ENCODE measurements at regions not wholly inside any gene's neighbourhood (a gene's known extent, or its start where the extent isn't known, plus 50 kb on each side); places are given as distances from the start of the nearest gene placed in this dataset.

DNA sequence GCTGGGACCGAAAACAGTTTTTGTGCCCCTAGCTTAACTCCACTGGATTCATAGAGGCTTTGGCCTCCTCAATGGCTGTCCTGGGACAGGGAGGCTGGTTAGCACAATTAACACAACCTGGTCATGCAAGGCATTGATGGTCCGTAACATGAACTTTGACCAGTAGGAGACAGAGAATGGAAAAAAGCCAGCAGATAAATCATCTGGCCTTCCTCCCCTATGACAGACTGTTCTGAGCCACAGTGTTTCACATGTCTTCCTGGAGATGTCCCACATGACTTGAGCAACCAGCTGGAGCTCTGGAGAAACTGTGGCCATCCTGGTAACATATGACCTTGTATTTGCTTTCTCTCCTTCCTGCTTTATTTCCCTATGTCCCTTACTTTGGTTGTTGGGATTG is 244.2 kb downstream of the UQCRFS1 start:
- H3K27me3 ChIP-seq (ENCODE audit: control insufficient read depth in 1 of 2, insufficient read depth in 2 of 2, low read length in 2 of 2), result no peaks in the 10 kb centered on the region
- H3K9me3 ChIP-seq (ENCODE audit: low read length), result no peaks in the 10 kb centered on the region
- H3K4me3 ChIP-seq (ENCODE audit: low read depth in 1 of 2, low read length in 2 of 2), result no peak overlapping the region
- no peak overlapping the region for H3K27ac ChIP-seq (ENCODE audit: low read depth, low read length)
- H3K36me3 ChIP-seq (ENCODE audit: insufficient read depth, low read length), result no peaks in the 10 kb centered on the region
- no peaks in the 10 kb centered on the region for H3K4me1 ChIP-seq (ENCODE audit: insufficient read depth, low read length)
- H3K9ac ChIP-seq (ENCODE audit: low read length), result no peak overlapping the region

- no peaks in the 10 kb centered on the region for H3K9me3 ChIP-seq (ENCODE audit: low read length)
- H3K27me3 ChIP-seq (ENCODE audit: control insufficient read depth in 1 of 2, insufficient read depth in 2 of 2, low read length in 2 of 2), result no peaks in the 10 kb centered on the region
- H3K4me3 ChIP-seq (ENCODE audit: low read depth in 1 of 2, low read length in 2 of 2), result no peak overlapping the region
- H3K27ac ChIP-seq (ENCODE audit: low read depth, low read length), result no peak overlapping the region
- H3K36me3 ChIP-seq (ENCODE audit: insufficient read depth, low read length), result no peaks in the 10 kb centered on the region
- H3K4me1 ChIP-seq (ENCODE audit: insufficient read depth, low read length), result no peaks in the 10 kb centered on the region
- no peak overlapping the region for H3K9ac ChIP-seq (ENCODE audit: low read length)
These were observed 246.1 kb downstream of the UQCRFS1 start for GRCh38 chr19:28966737-28967399.

GRCh38 chr19:28964500-28964899 is 248.5 kb downstream of the UQCRFS1 start:
- no peaks in the 10 kb centered on the region for H3K27me3 ChIP-seq (ENCODE audit: control insufficient read depth in 1 of 2, insufficient read depth in 2 of 2, low read length in 2 of 2)
- H3K4me1 ChIP-seq (ENCODE audit: insufficient read depth, low read length), result no peaks in the 10 kb centered on the region
- H3K27ac ChIP-seq (ENCODE audit: low read depth, low read length), result no peak overlapping the region
- H3K9ac ChIP-seq (ENCODE audit: low read length), result no peak overlapping the region
- H3K4me3 ChIP-seq (ENCODE audit: low read depth in 1 of 2, low read length in 2 of 2), result no peak overlapping the region
- no peaks in the 10 kb centered on the region for H3K36me3 ChIP-seq (ENCODE audit: insufficient read depth, low read length)
- no peaks in the 10 kb centered on the region for H3K9me3 ChIP-seq (ENCODE audit: low read length)

DNA sequence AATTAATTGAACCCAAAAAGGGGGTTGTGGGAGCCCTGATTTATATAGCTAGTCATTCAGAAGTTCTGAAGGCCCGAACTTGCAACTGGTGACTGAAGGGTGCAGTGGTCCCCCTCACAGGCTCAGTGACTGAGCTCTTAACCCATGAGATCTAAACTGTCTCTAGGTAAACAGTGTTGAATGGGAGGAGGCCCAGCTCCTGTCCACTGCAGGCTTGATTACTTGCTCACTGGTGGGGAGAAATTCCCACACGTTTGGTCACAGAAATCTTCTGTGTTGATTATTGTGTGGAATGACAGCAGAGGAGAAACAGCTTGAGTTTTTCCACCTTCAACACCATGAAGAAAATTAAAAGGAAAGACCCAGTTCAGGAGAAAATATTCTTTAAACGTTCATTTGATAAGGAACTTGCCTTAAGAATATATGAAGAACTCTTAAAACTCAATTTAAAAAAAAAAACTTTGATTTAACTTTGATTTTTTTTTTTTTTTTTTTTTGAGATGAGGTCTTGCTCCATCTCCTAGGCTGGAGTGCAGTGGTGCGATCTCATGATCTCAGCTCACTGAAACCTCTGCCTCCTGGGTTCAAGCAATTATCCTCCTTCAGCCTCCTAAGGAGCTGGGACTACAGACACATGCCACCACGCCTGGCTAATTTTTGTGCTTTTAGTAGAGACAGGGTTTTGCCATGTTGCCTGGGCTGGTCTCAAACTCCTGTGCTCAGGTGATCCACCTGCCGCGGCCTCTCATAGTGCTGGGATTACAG is 249.3 kb downstream of the UQCRFS1 start:
- no peaks in the 10 kb centered on the region for H3K4me1 ChIP-seq (ENCODE audit: insufficient read depth, low read length)
- H3K36me3 ChIP-seq (ENCODE audit: insufficient read depth, low read length), result no peaks in the 10 kb centered on the region
- no peak overlapping the region for H3K4me3 ChIP-seq (ENCODE audit: low read depth in 1 of 2, low read length in 2 of 2)
- no peak overlapping the region for H3K9ac ChIP-seq (ENCODE audit: low read length)
- H3K27ac ChIP-seq (ENCODE audit: low read depth, low read length), result no peak overlapping the region
- H3K9me3 ChIP-seq (ENCODE audit: low read length), result no peaks in the 10 kb centered on the region
- no peaks in the 10 kb centered on the region for H3K27me3 ChIP-seq (ENCODE audit: control insufficient read depth in 1 of 2, insufficient read depth in 2 of 2, low read length in 2 of 2)

- Histone ChIP-seq H3K9me3 (ENCODE audit: low read length) (no peaks in the 10 kb centered on the region), H3K27me3 (ENCODE audit: control insufficient read depth in 1 of 2, insufficient read depth in 2 of 2, low read length in 2 of 2) (no peaks in the 10 kb centered on the region), H3K9ac (ENCODE audit: low read length) (no peak overlapping the region), H3K36me3 (ENCODE audit: insufficient read depth, low read length) (no peaks in the 10 kb centered on the region), H3K4me1 (ENCODE audit: insufficient read depth, low read length) (no peaks in the 10 kb centered on the region), H3K4me3 (ENCODE audit: low read depth in 1 of 2, low read length in 2 of 2) (no peak overlapping the region), H3K27ac (ENCODE audit: low read depth, low read length) (no peak overlapping the region)
These were observed 251.0 kb downstream of the UQCRFS1 start for GRCh38 chr19:28961772-28962500.

- no peaks in the 10 kb centered on the region for H3K9me3 ChIP-seq (ENCODE audit: low read length)
- no peaks in the 10 kb centered on the region for H3K4me1 ChIP-seq (ENCODE audit: insufficient read depth, low read length)
- no peak overlapping the region for H3K27ac ChIP-seq (ENCODE audit: low read depth, low read length)
- no peaks in the 10 kb centered on the region for H3K36me3 ChIP-seq (ENCODE audit: insufficient read depth, low read length)
- no peak overlapping the region for H3K4me3 ChIP-seq (ENCODE audit: low read depth in 1 of 2, low read length in 2 of 2)
- no peak overlapping the region for H3K9ac ChIP-seq (ENCODE audit: low read length)
- no peaks in the 10 kb centered on the region for H3K27me3 ChIP-seq (ENCODE audit: control insufficient read depth in 1 of 2, insufficient read depth in 2 of 2, low read length in 2 of 2)
These were observed 251.8 kb downstream of the UQCRFS1 start for GRCh38 chr19:28960986-28961705.

- Histone ChIP-seq H3K4me3 (ENCODE audit: low read depth in 1 of 2, low read length in 2 of 2) (no peak overlapping the region), H3K9ac (ENCODE audit: low read length) (no peak overlapping the region), H3K27ac (ENCODE audit: low read depth, low read length) (no peak overlapping the region), H3K4me1 (ENCODE audit: insufficient read depth, low read length) (no peaks in the 10 kb centered on the region), H3K36me3 (ENCODE audit: insufficient read depth, low read length) (no peaks in the 10 kb centered on the region), H3K9me3 (ENCODE audit: low read length) (no peaks in the 10 kb centered on the region), H3K27me3 (ENCODE audit: control insufficient read depth in 1 of 2, insufficient read depth in 2 of 2, low read length in 2 of 2) (no peaks in the 10 kb centered on the region)
These were observed 252.4 kb downstream of the UQCRFS1 start for GRCh38 chr19:28960586-28960985.

DNA sequence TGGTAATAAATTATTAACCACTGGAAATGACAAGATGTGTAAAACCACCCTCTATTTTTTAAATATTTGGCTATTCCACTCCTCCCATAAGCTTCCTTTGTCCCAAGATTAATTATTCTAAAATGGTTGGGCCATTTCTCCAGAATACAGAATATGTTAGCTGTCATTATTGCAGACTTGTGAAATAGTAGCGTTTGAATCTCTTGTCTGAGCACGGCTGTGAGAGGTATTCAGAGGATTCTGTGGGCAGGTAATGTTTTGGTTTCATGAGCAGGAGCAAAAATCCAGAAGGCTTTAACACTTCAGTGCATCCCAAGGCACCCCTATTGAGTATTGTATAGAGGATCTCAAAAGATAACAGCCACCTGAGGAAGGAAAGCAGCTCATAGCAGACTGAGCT is 256.0 kb downstream of the UQCRFS1 start:
- H3K4me3 ChIP-seq (ENCODE audit: low read depth in 1 of 2, low read length in 2 of 2), result no peak overlapping the region
- no peaks in the 10 kb centered on the region for H3K27me3 ChIP-seq (ENCODE audit: control insufficient read depth in 1 of 2, insufficient read depth in 2 of 2, low read length in 2 of 2)
- H3K4me1 ChIP-seq (ENCODE audit: insufficient read depth, low read length), result no peaks in the 10 kb centered on the region
- no peaks in the 10 kb centered on the region for H3K36me3 ChIP-seq (ENCODE audit: insufficient read depth, low read length)
- H3K27ac ChIP-seq (ENCODE audit: low read depth, low read length), result no peak overlapping the region
- no peak overlapping the region for H3K9ac ChIP-seq (ENCODE audit: low read length)
- H3K9me3 ChIP-seq (ENCODE audit: low read length), result no peaks in the 10 kb centered on the region

- Histone ChIP-seq H3K9me3 (ENCODE audit: low read length) (no peaks in the 10 kb centered on the region), H3K36me3 (ENCODE audit: insufficient read depth, low read length) (no peaks in the 10 kb centered on the region), H3K4me3 (ENCODE audit: low read depth in 1 of 2, low read length in 2 of 2) (no peak overlapping the region), H3K27me3 (ENCODE audit: control insufficient read depth in 1 of 2, insufficient read depth in 2 of 2, low read length in 2 of 2) (no peaks in the 10 kb centered on the region), H3K9ac (ENCODE audit: low read length) (no peak overlapping the region), H3K4me1 (ENCODE audit: insufficient read depth, low read length) (no peaks in the 10 kb centered on the region), H3K27ac (ENCODE audit: low read depth, low read length) (no peak overlapping the region)
These were observed 256.5 kb downstream of the UQCRFS1 start for GRCh38 chr19:28956421-28956820.

GRCh38 chr19:28949535-28949934 is 263.4 kb downstream of the UQCRFS1 start:
- H3K9me3 ChIP-seq (ENCODE audit: low read length), result no peaks in the 10 kb centered on the region
- H3K4me1 ChIP-seq (ENCODE audit: insufficient read depth, low read length), result no peaks in the 10 kb centered on the region
- H3K27ac ChIP-seq (ENCODE audit: low read depth, low read length), result no peak overlapping the region
- H3K9ac ChIP-seq (ENCODE audit: low read length), result no peak overlapping the region
- no peak overlapping the region for H3K4me3 ChIP-seq (ENCODE audit: low read depth in 1 of 2, low read length in 2 of 2)
- no peaks in the 10 kb centered on the region for H3K36me3 ChIP-seq (ENCODE audit: insufficient read depth, low read length)
- no peaks in the 10 kb centered on the region for H3K27me3 ChIP-seq (ENCODE audit: control insufficient read depth in 1 of 2, insufficient read depth in 2 of 2, low read length in 2 of 2)

DNA sequence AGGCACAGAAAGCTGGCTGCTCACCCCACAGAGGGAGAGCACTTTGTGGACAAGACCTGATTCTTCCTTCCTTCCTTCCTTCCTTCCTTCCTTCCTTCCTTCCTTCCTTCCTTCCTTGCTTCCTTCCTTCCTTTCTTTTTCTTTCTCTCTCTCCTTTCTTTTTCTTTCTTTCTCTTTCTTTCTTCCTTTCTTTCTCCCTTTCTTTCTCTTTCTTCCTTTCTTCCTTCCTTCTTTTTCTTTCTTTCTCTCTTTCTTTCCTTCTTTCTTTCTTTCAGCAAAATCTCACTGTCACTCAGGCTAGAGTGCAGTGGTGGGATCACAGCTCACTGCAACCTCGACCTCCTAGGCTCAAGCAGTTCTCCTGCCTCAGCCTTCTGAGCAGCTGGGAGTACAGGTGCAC is 263.9 kb downstream of the UQCRFS1 start:
- no peak overlapping the region for H3K27ac ChIP-seq (ENCODE audit: low read depth, low read length)
- H3K9ac ChIP-seq (ENCODE audit: low read length), result no peak overlapping the region
- H3K27me3 ChIP-seq (ENCODE audit: control insufficient read depth in 1 of 2, insufficient read depth in 2 of 2, low read length in 2 of 2), result no peaks in the 10 kb centered on the region
- H3K36me3 ChIP-seq (ENCODE audit: insufficient read depth, low read length), result no peaks in the 10 kb centered on the region
- no peaks in the 10 kb centered on the region for H3K4me1 ChIP-seq (ENCODE audit: insufficient read depth, low read length)
- no peaks in the 10 kb centered on the region for H3K9me3 ChIP-seq (ENCODE audit: low read length)
- no peak overlapping the region for H3K4me3 ChIP-seq (ENCODE audit: low read depth in 1 of 2, low read length in 2 of 2)
